Inferior parietal cortex (tissue), 1 donor: ENCODE measurements at regions not wholly inside any gene's neighbourhood (a gene's known extent, or its start where the extent isn't known, plus 50 kb on each side); places are given as distances from the start of the nearest gene placed in this dataset.
"Not testable (repeated sequence)": the region's sequence is repeated elsewhere in the genome, so short reads cannot be mapped to it uniquely, and the experiment has no call there.

Experiments used
- DNase-seq: peaks from one replicate; pipeline ENCODE4 v3.0.0-alpha.2; 2016; ENCODE audit errors: extremely low spot score

DNA sequence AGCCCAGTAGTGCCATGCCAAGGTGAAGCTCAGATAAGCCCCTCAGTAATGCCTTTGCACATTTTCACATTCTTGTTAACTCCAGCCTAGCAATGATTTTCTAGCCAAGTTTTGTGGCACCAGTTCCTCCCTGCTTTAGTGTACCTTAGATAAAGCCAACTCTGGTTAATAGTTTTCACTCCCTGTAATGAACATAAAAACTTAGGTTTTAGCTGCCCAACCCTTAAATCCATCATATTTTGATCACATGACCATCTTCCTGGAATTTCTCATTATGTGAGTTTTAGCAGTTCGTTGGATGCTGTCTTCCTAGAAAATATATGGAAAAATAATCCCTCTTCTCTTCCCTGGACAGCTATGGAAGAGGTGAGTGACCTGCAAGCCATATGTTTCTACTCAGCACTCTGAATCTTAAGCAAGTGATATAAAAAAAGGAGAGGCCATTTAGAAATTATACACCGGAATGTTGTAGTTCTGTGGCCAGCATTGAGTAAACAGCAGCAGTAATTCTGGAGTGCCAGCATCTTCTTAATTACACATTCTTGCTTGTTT is 62.2 kb upstream of the P2RY1 start:
- DNase-seq = no peak

DNA sequence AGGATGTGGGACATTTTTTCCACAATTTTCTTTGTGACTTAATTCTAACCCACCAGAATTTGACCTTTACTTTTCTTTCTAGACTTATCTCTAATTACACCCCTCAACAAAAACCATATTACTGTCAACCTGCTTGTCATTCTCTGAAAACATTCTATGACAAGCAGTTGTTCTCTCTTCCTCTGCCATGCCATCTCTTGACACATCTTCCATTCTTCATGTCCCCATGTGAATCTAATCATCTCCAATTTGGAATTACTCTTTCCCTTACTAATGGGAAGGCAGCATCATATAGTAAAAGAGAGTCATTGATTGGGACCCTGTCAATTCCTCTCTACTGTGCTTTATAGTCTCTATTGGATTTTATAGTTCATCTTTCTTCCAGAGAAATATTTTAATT is 61.3 kb upstream of the P2RY1 start:
- DNase-seq = no peak

DNA sequence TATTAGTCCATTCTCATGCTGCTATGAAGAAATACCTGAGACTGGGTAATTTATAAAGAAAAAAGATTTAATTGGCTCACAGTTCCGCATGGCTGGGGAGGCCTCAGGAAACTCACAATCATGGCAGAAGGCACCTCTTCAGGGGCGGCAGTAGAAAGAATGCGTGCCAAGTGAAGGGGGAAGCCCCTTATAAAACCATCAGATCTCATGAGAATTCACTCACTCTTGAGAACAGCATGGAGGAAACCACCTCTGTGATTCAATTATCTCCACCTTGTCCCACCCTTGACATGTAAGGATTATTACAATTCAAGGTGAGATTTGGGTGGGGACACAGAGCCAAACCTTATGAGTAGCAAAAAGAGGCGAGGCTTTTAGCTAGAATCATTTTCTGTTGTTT is 60.7 kb upstream of the P2RY1 start:
- not testable (repeated sequence) for DNase-seq

DNA sequence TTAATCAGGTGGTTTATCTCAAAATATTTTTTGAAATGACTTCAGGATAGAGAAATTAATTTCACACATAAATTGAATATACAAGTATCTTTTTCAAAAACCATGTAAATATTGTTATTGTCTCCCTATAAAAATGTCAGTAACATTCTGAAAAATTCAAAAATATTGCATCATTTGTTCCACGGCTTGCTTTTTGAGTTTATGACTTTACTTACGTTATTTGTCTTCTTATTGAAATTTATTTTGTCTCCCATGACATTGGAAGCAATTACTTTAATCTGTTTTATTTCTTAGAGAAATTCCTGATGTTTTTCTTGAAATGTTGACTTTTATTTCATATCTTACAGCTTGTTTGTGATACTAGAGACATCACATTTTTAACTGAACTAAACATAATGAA is 56.9 kb upstream of the P2RY1 start:
- DNase-seq = no peak

DNA sequence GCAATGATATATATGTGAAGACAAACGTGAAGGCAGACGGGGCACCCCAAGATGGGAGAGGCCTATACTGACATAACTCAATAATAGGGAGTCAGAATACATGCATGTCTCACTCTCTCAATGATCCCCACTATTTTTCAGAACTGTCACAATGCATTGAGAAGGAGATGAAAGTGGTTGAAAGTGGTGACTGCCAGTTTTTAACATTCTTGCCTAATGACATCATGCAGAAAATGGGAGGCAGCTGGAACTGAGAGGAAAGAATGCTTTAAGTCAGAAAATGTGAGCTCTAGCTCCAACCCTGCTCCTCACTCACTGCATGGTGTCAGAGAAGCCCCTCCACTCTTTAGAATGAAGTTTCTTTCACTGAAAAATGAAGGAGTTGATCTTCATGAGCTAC is 55.3 kb upstream of the P2RY1 start:
- DNase-seq = no peak

DNA sequence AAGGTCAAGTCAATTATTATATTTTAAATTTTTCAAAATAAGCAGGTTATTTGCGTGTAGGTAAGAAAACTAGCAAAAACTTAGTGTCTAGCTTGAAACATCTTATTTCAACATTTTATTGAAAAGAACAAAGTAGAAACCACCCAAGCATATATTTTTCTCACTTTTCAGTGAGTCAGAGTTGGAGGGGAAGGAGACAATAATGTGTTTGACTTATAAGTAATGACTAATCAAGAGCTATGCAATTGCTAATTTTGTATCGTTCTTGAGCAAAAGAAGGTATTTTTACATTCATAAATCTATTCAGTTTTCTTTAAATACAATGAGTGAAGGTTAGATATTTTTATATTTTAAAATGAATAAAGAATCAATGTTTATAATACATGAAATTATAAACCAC is 54.4 kb upstream of the P2RY1 start:
- DNase-seq = no peak

DNA sequence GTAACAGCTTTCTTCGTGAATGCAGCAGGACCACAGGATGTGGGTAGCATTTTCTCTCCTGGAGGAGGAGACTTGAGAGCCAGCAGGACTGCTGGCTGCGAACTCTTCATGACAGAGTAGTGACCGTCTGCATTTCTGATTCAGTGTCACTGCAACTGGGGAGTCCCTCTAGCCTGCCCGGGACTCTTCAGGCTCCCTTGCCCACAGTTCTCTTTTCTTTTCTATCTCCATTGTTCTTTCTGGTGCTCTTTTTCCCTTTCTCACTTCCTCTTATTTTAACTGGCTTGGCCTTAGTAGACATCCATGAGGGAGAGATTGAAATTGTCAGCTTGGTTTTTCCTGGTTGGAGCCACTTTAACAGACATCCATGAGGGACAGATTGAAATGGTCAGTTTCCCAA is 49.9 kb upstream of the P2RY1 start:
- DNase-seq = no peak
